ENCODE measurements at regions not wholly inside any gene's neighbourhood (a gene's known extent, or its start where the extent isn't known, plus 50 kb on each side); places are given as distances from the start of the nearest gene placed in this dataset.
"Not testable (repeated sequence)": the region's sequence is repeated elsewhere in the genome, so short reads cannot be mapped to it uniquely, and the experiment has no call there.

- no peak overlapping the region for H3K4me3 ChIP-seq
- WGBS (ENCODE audit: low lambda C conversion rate, missing lambda C conversion rate): 75% methylated on average over 4 of the region's 4 CpGs
- H3K36me3 ChIP-seq (replicated peaks; ENCODE audit: insufficient read depth, low read depth): no peaks in the 10 kb centered on the region
- DNase-seq (ENCODE audit: low spot score): no peak
- H2AFZ ChIP-seq: no peak overlapping the region
- no peaks in the 10 kb centered on the region for H3K27me3 ChIP-seq
- no peak overlapping the region for H3K4me2 ChIP-seq
- no peaks in the 10 kb centered on the region for H3K79me2 ChIP-seq
- H3K9me3 ChIP-seq (ENCODE audit: low read depth): no peaks in the 10 kb centered on the region
- no peaks in the 10 kb centered on the region for H3K4me1 ChIP-seq (ENCODE audit: insufficient read depth)
- H3K9me2 ChIP-seq (replicated peaks; ENCODE audit: insufficient read depth): no peaks in the 10 kb centered on the region
- no peaks in the 10 kb centered on the region for H4K20me1 ChIP-seq (ENCODE audit: insufficient read depth, poor library complexity, severe bottlenecking)
- no peak overlapping the region for H3K27ac ChIP-seq
- no peak for TF ChIP-seq EZH2 (IDR thresholded peaks at IDR 0.05; ENCODE audit: borderline replicate concordance)
- no peak for TF ChIP-seq CTCF (IDR thresholded peaks at IDR 0.05; ENCODE audit: poor library complexity)
- no peak for TF ChIP-seq EZH2phosphoT487 (IDR thresholded peaks at IDR 0.05; ENCODE audit: low read depth, severe bottlenecking, unreplicated experiment)
Measured at GRCh38 chrX:128676651-128677050, 624.4 kb upstream of the ACTRT1 start.

GRCh38 chrX:128674326-128675086 is 622.3 kb upstream of the ACTRT1 start:
- not testable (repeated sequence) for H3K4me2 ChIP-seq

GRCh38 chrX:128664211-128664610 is 612.0 kb upstream of the ACTRT1 start:
- no peak overlapping the region for H3K4me3 ChIP-seq
- H3K9me2 ChIP-seq (replicated peaks; ENCODE audit: insufficient read depth): no peaks in the 10 kb centered on the region
- H2AFZ ChIP-seq: no peak overlapping the region
- H3K27me3 ChIP-seq: no peaks in the 10 kb centered on the region
- H3K4me1 ChIP-seq (ENCODE audit: insufficient read depth): no peaks in the 10 kb centered on the region
- no peak overlapping the region for H3K4me2 ChIP-seq
- WGBS (ENCODE audit: low lambda C conversion rate, missing lambda C conversion rate): 71% methylated on average over 1 of the region's 1 CpG
- no peaks in the 10 kb centered on the region for H3K36me3 ChIP-seq (replicated peaks; ENCODE audit: insufficient read depth, low read depth)
- no peak for DNase-seq (ENCODE audit: low spot score)
- H4K20me1 ChIP-seq (ENCODE audit: insufficient read depth, poor library complexity, severe bottlenecking): no peaks in the 10 kb centered on the region
- no peaks in the 10 kb centered on the region for H3K9me3 ChIP-seq (ENCODE audit: low read depth)
- no peak overlapping the region for H3K27ac ChIP-seq
- no peaks in the 10 kb centered on the region for H3K79me2 ChIP-seq
- no peak for TF ChIP-seq EZH2 (IDR thresholded peaks at IDR 0.05; ENCODE audit: borderline replicate concordance)
- TF ChIP-seq CTCF (IDR thresholded peaks at IDR 0.05; ENCODE audit: poor library complexity): no peak
- TF ChIP-seq EZH2phosphoT487 (IDR thresholded peaks at IDR 0.05; ENCODE audit: low read depth, severe bottlenecking, unreplicated experiment): no peak

More at GRCh38 chrX:128674326-128675086, 622.3 kb upstream of the ACTRT1 start:
- H3K36me3 ChIP-seq (replicated peaks; ENCODE audit: insufficient read depth, low read depth); H3K9me3 ChIP-seq (ENCODE audit: low read depth); H4K20me1 ChIP-seq (ENCODE audit: insufficient read depth, poor library complexity, severe bottlenecking); H3K4me3 ChIP-seq; H3K27ac ChIP-seq; H2AFZ ChIP-seq; DNase-seq (ENCODE audit: low spot score); H3K9me2 ChIP-seq (replicated peaks; ENCODE audit: insufficient read depth); H3K79me2 ChIP-seq; H3K27me3 ChIP-seq; H3K4me1 ChIP-seq (ENCODE audit: insufficient read depth): not testable (repeated sequence)
- 56% methylated on average over 9 of the region's 9 CpGs for WGBS (ENCODE audit: low lambda C conversion rate, missing lambda C conversion rate)

- DNase-seq (ENCODE audit: low spot score): no peak
- H3K79me2 ChIP-seq: no peaks in the 10 kb centered on the region
Measured at GRCh38 chrX:128653524-128654060, 601.4 kb upstream of the ACTRT1 start.

More at GRCh38 chrX:128653524-128654060, 601.4 kb upstream of the ACTRT1 start:
- H3K27me3 ChIP-seq: no peaks in the 10 kb centered on the region
- no peak overlapping the region for H3K27ac ChIP-seq
- H3K4me2 ChIP-seq: no peak overlapping the region
- no peak overlapping the region for H2AFZ ChIP-seq
- TF ChIP-seq EZH2 (IDR thresholded peaks at IDR 0.05; ENCODE audit: borderline replicate concordance): no peak
- H3K36me3 ChIP-seq (replicated peaks; ENCODE audit: insufficient read depth, low read depth): no peaks in the 10 kb centered on the region
- no peaks in the 10 kb centered on the region for H3K9me3 ChIP-seq (ENCODE audit: low read depth)
- no peaks in the 10 kb centered on the region for H3K4me1 ChIP-seq (ENCODE audit: insufficient read depth)
- WGBS (ENCODE audit: low lambda C conversion rate, missing lambda C conversion rate): 53% methylated on average over 6 of the region's 6 CpGs
- no peaks in the 10 kb centered on the region for H4K20me1 ChIP-seq (ENCODE audit: insufficient read depth, poor library complexity, severe bottlenecking)
- no peak overlapping the region for H3K4me3 ChIP-seq
- no peaks in the 10 kb centered on the region for H3K9me2 ChIP-seq (replicated peaks; ENCODE audit: insufficient read depth)

Data from hepatocyte (in vitro differentiated cells).